ENCODE measurements at regions not wholly inside any gene's neighbourhood (a gene's known extent, or its start where the extent isn't known, plus 50 kb on each side); places are given as distances from the start of the nearest gene placed in this dataset.

DNA sequence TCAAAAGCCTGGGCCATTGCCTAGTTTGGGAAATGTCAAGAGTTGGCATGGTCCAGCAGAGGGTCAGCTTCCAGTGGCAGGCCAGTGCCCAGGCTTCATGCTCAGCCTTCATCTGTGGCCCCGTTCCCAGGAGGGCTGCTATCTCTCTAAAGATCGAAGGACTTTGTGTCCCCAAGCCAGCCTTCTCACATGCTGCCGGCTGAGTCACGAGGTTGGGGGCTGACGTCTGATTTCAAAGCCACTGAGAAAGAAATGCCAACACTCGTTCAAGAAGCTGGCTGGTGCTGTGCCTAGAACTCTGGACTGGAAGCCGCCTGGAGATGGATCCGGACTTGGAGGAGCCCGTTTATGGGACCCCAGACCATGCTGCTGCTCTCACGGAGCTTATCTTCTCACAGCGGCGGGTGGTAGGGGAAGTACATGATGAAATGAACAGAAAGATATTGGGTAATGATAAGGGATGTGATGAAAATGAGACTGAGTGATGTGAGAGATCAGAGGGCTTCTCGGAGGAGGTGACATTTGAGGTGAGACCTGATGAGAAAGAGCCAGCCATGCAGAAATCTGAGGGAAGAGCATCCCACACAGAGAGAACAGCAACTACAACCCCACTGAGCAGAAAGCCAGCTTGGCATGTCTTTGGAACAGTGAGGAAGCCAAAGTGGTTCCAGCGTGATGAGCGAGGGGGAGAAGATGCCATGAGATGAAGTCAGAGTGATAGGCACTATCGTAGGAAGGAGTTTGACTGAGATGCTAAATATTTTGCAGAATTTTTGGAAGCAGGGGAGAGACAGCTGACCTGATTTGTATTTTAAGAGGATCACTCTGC, 54.9 kb upstream of the BOD1 start:
- Histone ChIP-seq H3K27me3 (ENCODE audit: control insufficient read depth, insufficient read depth, low read length) (peaks cover 5% of the 10 kb centered on the region), H3K36me3 (ENCODE audit: control insufficient read depth, insufficient read depth, low read length) (no peaks in the 10 kb centered on the region), H3K4me3 (ENCODE audit: low read depth, low read length) (no peak overlapping the region)
- TF ChIP-seq CTCF (IDR thresholded peaks at IDR 0.05; ENCODE audit: insufficient read depth, low read length, poor library complexity, severe bottlenecking) = no peak
- DNase-seq (ENCODE audit: low read depth) = no peak

GRCh38 chr5:173672166-173672565, 55.7 kb upstream of the BOD1 start:
- no peak for TF ChIP-seq CTCF (IDR thresholded peaks at IDR 0.05; ENCODE audit: insufficient read depth, low read length, poor library complexity, severe bottlenecking)
- Histone ChIP-seq H3K36me3 (ENCODE audit: control insufficient read depth, insufficient read depth, low read length) (no peaks in the 10 kb centered on the region), H3K27me3 (ENCODE audit: control insufficient read depth, insufficient read depth, low read length) (peaks cover 5% of the 10 kb centered on the region), H3K4me3 (ENCODE audit: low read depth, low read length) (no peak overlapping the region)
- no peak for DNase-seq (ENCODE audit: low read depth)

- no peak for TF ChIP-seq CTCF (IDR thresholded peaks at IDR 0.05; ENCODE audit: insufficient read depth, low read length, poor library complexity, severe bottlenecking)
- H3K4me3 ChIP-seq (ENCODE audit: low read depth, low read length) = no peak overlapping the region
Observed at GRCh38 chr5:173672891-173673290, 56.4 kb upstream of the BOD1 start.

DNA sequence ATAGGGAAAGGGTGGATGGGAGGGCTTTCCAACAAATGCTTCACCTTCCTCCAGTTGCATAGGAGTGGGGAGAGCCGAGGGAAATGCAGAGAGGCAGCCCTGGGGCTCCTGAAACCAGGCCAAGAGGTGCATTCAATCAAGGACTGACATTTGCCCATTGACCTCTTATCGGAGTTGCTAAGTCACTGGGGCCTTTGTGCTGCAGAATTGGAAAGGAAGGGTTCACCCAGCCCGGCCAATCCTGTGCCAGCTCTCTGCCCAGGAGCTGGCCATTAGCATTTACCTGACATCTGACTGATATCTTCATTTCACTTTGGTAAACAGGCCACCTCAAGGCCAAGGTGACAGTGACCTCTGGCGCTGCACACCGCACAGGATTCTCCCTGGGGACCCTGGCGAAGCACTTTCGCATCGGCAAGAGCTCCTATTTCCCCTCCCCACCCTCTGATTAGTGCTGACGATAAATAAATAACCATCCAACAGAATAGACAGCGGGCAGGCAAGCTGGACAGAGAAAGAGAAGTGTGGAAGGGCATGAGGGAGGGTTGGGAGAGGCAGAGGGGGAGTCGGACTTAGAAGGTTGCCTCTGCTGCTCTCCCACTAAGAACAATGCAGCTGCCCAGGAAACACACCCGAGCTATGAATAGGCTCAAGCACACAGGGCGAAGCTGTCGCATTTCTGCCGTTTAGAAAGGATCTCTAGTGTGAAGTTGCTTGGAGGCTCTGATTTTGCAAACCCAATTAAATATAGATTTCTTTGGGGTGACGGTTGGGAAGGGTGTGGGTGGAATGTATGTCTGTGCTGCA, 57.0 kb upstream of the BOD1 start:
- DNase-seq (ENCODE audit: low read depth) = no peak
- peaks cover 5% of the 10 kb centered on the region for H3K27me3 ChIP-seq (ENCODE audit: control insufficient read depth, insufficient read depth, low read length)
- H3K4me3 ChIP-seq (ENCODE audit: low read depth, low read length) = no peak overlapping the region
- H3K36me3 ChIP-seq (ENCODE audit: control insufficient read depth, insufficient read depth, low read length) = no peaks in the 10 kb centered on the region
- TF ChIP-seq CTCF (IDR thresholded peaks at IDR 0.05; ENCODE audit: insufficient read depth, low read length, poor library complexity, severe bottlenecking) = no peak

More at GRCh38 chr5:173672891-173673290, 56.4 kb upstream of the BOD1 start:
- Histone ChIP-seq H3K36me3 (ENCODE audit: control insufficient read depth, insufficient read depth, low read length) (no peaks in the 10 kb centered on the region), H3K27me3 (ENCODE audit: control insufficient read depth, insufficient read depth, low read length) (peaks cover 5% of the 10 kb centered on the region)
- DNase-seq (ENCODE audit: low read depth) = no peak

DNA sequence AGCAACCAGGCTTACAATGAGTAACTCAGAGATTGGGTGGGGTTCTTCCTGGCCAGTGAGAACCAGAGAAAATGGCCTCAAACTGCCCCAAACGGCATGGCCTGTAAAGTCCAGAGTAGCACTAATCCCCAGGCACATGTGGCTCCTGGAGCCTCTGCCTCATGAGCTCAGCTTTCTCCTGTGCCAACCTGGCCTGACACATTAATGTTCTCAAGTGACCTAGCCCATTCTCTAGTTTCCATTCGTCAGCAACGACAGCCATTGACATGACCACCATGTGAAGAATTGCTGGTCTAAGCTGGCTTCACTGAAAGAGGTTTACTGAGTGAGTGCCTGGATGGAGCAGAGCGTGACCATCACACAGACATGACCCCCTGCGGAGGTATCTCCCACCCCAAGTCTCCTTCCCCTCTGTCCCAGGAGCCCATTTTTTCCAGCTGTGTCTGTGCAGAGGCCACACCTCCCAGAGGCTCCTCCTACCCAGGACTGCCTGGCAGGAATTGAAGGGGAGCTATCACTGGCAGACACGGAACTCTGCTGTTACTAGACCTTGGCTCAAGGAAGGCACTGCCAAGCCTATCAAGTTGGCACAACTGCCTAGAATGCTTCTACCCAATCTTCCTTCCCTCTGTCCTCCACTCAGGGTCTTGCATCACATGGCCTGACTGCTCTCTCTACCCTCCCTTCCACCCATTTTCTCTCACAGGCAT, 59.0 kb upstream of the BOD1 start:
- H3K27me3 ChIP-seq (ENCODE audit: control insufficient read depth, insufficient read depth, low read length) = peaks cover 4% of the 10 kb centered on the region
- no peaks in the 10 kb centered on the region for H3K36me3 ChIP-seq (ENCODE audit: control insufficient read depth, insufficient read depth, low read length)
- TF ChIP-seq CTCF (IDR thresholded peaks at IDR 0.05; ENCODE audit: insufficient read depth, low read length, poor library complexity, severe bottlenecking) = no peak
- DNase-seq (ENCODE audit: low read depth) = no peak
- H3K4me3 ChIP-seq (ENCODE audit: low read depth, low read length) = no peak overlapping the region

Measured in kidney epithelial cell (primary cell).